ENCODE measurements at regions not wholly inside any gene's neighbourhood (a gene's known extent, or its start where the extent isn't known, plus 50 kb on each side); places are given as distances from the start of the nearest gene placed in this dataset.

GRCh38 chr9:16241231-16241630 lies 629.2 kb downstream of the BNC2 start:
- TF ChIP-seq POLR2AphosphoS5 (IDR thresholded peaks at IDR 0.05; ENCODE audit: low read depth, low read length): no peak
- TF ChIP-seq, protein P1, sequence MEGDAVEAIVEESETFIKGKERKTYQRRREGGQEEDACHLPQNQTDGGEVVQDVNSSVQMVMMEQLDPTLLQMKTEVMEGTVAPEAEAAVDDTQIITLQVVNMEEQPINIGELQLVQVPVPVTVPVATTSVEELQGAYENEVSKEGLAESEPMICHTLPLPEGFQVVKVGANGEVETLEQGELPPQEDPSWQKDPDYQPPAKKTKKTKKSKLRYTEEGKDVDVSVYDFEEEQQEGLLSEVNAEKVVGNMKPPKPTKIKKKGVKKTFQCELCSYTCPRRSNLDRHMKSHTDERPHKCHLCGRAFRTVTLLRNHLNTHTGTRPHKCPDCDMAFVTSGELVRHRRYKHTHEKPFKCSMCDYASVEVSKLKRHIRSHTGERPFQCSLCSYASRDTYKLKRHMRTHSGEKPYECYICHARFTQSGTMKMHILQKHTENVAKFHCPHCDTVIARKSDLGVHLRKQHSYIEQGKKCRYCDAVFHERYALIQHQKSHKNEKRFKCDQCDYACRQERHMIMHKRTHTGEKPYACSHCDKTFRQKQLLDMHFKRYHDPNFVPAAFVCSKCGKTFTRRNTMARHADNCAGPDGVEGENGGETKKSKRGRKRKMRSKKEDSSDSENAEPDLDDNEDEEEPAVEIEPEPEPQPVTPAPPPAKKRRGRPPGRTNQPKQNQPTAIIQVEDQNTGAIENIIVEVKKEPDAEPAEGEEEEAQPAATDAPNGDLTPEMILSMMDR (IDR thresholded peaks at IDR 0.05): no peak
